Ishikawa (cell line): ENCODE measurements at regions not wholly inside any gene's neighbourhood (a gene's known extent, or its start where the extent isn't known, plus 50 kb on each side); places are given as distances from the start of the nearest gene placed in this dataset.

Source experiments
- CEBPB ChIP-seq: IDR thresholded peaks from 2 replicates; pipeline ENCODE4 v1.6.1; 2012
- CREB1 ChIP-seq: IDR thresholded peaks from 2 replicates; pipeline ENCODE4 v1.6.1; 2012; ENCODE audit warnings: low read depth
- EGR1 ChIP-seq: IDR thresholded peaks from 2 replicates; pipeline ENCODE4 v1.6.1; 2012
- EP300 ChIP-seq: IDR thresholded peaks from 2 replicates; pipeline ENCODE4 v1.6.1; 2012; ENCODE audit warnings: borderline replicate concordance
- FOXM1 ChIP-seq: IDR thresholded peaks from 2 replicates; pipeline ENCODE4 v1.6.1; 2012; ENCODE audit warnings: low read depth, borderline replicate concordance
- NFIC ChIP-seq: IDR thresholded peaks from 2 replicates; pipeline ENCODE4 v1.6.1; 2012
- RAD21 ChIP-seq: IDR thresholded peaks from 2 replicates; pipeline ENCODE4 v1.6.1; 2012; ENCODE audit warnings: low read depth
- TAF1 ChIP-seq: IDR thresholded peaks from 2 replicates; pipeline ENCODE4 v1.6.1; 2012; ENCODE audit warnings: low read depth, mild to moderate bottlenecking
- TCF12 ChIP-seq: IDR thresholded peaks from 2 replicates; pipeline ENCODE4 v1.6.1; 2012; ENCODE audit warnings: low read depth
- TEAD4 ChIP-seq: IDR thresholded peaks from 2 replicates; pipeline ENCODE4 v1.6.1; 2012
- YY1 ChIP-seq: IDR thresholded peaks from 2 replicates; pipeline ENCODE4 v1.6.1; 2012; ENCODE audit warnings: low read depth
- ZBTB7A ChIP-seq: IDR thresholded peaks from 2 replicates; pipeline ENCODE4 v1.6.1; 2012; ENCODE audit warnings: low read depth
- TF ChIP-seq, protein P1 (sequence below): IDR thresholded peaks from 2 replicates; pipeline ENCODE4 v1.6.1; 2012
- TF ChIP-seq, protein P2 (sequence below): IDR thresholded peaks from 2 replicates; pipeline ENCODE4 v1.6.1; 2012; ENCODE audit warnings: low read depth, mild to moderate bottlenecking
- TF ChIP-seq, protein P3 (sequence below): IDR thresholded peaks from 2 replicates; pipeline ENCODE4 v1.6.1; 2012

DNA sequence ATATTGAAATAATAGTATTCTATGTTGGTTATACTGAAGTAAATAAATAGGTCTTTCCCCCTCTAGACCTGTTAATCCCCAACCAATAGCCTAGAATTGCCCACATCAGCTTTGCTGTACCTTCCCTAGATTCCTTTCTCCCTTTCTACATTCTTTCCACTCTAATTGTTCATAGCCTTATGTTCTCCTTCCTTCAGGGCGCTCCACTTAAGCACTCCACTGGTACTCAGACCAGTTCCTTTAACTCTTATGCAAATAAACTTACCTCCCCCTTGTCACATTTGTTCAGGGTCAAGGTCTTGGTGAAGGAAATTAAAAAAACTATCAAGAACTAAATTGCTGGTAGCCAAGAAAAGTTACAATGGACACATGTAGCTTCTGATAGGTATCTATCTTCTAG, 294.8 kb downstream of the UTP18 start:
- TF ChIP-seq YY1 (no peak), NFIC (no peak), RAD21 (no peak), TEAD4 (no peak), TCF12 (no peak), CREB1 (no peak), CEBPB (no peak), EP300 (no peak), FOXM1 (no peak)
- TF ChIP-seq, protein P1, sequence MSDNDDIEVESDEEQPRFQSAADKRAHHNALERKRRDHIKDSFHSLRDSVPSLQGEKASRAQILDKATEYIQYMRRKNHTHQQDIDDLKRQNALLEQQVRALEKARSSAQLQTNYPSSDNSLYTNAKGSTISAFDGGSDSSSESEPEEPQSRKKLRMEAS: no peak
- TF ChIP-seq, protein P2, sequence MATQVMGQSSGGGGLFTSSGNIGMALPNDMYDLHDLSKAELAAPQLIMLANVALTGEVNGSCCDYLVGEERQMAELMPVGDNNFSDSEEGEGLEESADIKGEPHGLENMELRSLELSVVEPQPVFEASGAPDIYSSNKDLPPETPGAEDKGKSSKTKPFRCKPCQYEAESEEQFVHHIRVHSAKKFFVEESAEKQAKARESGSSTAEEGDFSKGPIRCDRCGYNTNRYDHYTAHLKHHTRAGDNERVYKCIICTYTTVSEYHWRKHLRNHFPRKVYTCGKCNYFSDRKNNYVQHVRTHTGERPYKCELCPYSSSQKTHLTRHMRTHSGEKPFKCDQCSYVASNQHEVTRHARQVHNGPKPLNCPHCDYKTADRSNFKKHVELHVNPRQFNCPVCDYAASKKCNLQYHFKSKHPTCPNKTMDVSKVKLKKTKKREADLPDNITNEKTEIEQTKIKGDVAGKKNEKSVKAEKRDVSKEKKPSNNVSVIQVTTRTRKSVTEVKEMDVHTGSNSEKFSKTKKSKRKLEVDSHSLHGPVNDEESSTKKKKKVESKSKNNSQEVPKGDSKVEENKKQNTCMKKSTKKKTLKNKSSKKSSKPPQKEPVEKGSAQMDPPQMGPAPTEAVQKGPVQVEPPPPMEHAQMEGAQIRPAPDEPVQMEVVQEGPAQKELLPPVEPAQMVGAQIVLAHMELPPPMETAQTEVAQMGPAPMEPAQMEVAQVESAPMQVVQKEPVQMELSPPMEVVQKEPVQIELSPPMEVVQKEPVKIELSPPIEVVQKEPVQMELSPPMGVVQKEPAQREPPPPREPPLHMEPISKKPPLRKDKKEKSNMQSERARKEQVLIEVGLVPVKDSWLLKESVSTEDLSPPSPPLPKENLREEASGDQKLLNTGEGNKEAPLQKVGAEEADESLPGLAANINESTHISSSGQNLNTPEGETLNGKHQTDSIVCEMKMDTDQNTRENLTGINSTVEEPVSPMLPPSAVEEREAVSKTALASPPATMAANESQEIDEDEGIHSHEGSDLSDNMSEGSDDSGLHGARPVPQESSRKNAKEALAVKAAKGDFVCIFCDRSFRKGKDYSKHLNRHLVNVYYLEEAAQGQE: no peak

DNA sequence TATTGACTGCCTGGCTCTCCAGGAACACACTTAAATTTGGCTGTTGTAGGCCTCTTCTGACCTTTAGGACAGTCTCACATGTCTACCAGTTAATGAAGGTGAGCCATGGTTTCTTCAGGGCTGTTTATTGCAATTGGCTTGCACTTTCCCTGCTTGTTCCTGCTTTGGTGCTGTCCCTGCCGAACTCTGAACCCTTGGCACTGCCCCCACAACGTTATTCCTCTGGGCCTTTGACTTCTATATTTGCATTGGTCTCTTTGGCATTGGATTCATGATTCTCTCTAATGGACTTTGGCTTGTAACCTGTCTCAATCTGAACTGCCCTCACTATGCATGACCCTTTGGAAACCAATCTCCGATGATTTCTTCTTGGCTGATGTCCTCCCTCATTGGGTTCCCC, 299.4 kb downstream of the UTP18 start:
- TF ChIP-seq FOXM1: no peak
- TF ChIP-seq ZBTB7A: no peak

DNA sequence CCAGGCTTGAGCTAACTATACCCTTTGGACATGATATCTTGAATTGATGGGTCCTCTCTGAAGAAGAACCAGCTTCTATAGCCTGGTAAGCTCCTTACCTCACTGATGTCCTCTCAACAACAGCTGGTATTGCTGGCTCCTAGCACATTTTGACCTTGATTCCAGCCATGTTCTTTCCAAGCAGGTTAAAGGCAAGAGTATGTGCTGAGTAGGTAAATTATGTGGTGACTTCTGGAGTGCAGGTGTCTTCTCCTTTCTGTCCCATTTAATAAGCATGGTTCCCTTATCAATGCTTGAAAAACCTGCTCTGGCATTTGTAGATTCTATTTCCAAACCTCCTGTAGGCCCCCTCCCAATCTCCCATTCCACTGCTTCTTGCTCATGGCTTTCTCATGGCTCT, 300.1 kb downstream of the UTP18 start:
- TF ChIP-seq TEAD4 (no peak), ZBTB7A (no peak), RAD21 (no peak), EP300 (no peak), NFIC (no peak), FOXM1 (no peak), TCF12 (no peak), EGR1 (no peak), CEBPB (no peak)
- TF ChIP-seq, protein P2: no peak

DNA sequence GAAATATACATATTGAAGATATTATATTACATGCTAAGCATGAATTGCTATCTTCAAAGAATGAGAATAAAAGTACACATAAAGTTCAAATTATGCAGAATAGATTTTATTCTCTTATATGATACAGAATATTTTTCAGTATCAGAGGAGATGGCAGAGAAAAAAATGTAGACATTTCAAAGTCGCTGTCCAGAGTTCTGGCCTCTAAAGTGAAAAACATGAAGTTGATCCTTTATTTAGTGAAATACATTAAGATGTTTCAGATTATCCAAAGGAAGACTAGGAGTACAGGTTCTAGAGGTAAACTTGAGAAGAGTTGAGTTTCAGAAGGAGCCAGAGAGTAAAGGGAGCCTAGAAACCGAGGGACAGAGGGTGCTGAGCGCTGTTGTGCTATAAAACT, 303.6 kb downstream of the UTP18 start:
- no peak for TF ChIP-seq EGR1
- TF ChIP-seq, protein P2: peak; percentile 67

DNA sequence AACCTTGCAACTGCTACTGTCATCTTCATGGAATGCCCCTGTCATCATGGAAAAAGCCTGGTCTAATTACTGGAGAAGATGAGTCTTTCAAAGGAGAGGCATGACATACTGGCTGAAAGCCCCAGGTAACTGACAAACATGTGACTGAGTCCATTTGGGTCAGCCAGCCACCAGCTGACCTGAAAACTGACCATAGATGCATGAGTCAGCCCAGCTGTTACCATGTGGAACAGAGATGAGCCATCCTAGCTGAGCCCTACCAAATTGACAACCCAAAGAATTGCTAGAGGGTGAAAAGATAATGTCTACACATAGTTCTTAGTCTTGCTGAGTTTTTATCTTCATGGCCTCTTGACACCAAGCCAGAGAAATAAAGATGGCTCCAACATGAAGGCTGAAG, 311.8 kb downstream of the UTP18 start:
- no peak for TF ChIP-seq NFIC
- TF ChIP-seq RAD21: no peak
- no peak for TF ChIP-seq EP300
- TF ChIP-seq, protein P2: no peak
- no peak for TF ChIP-seq TAF1
- no peak for TF ChIP-seq CEBPB
- TF ChIP-seq, protein P1: no peak
- TF ChIP-seq ZBTB7A: no peak
- TF ChIP-seq FOXM1: no peak
- no peak for TF ChIP-seq TCF12
- TF ChIP-seq, protein P3, sequence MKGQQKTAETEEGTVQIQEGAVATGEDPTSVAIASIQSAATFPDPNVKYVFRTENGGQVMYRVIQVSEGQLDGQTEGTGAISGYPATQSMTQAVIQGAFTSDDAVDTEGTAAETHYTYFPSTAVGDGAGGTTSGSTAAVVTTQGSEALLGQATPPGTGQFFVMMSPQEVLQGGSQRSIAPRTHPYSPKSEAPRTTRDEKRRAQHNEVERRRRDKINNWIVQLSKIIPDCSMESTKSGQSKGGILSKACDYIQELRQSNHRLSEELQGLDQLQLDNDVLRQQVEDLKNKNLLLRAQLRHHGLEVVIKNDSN: no peak
